ENCODE measurements at regions not wholly inside any gene's neighbourhood (a gene's known extent, or its start where the extent isn't known, plus 50 kb on each side); places are given as distances from the start of the nearest gene placed in this dataset.

GRCh38 chr13:40495621-40496001 is 170.8 kb downstream of the FOXO1 start:
- no peak overlapping the region for H3K4me3 Mint-ChIP-seq (ENCODE audit: unreplicated experiment)
- peaks cover 2% of the 10 kb centered on the region for H3K27me3 Mint-ChIP-seq (ENCODE audit: unreplicated experiment)
- no peaks in the 10 kb centered on the region for H3K9me3 Mint-ChIP-seq (ENCODE audit: unreplicated experiment)
- no peak for TF ChIP-seq CTCF (IDR thresholded peaks at IDR 0.05; ENCODE audit: partially characterized antibody, unreplicated experiment)
- H3K36me3 Mint-ChIP-seq (ENCODE audit: unreplicated experiment), result no peaks in the 10 kb centered on the region
- peaks cover 6% of the 10 kb centered on the region for H3K4me1 Mint-ChIP-seq (ENCODE audit: low read depth, unreplicated experiment)
- DNase-seq, result no peak
- no peak overlapping the region for H3K27ac Mint-ChIP-seq (ENCODE audit: unreplicated experiment)

GRCh38 chr13:40496035-40496810 is 170.2 kb downstream of the FOXO1 start:
- no peaks in the 10 kb centered on the region for H3K36me3 Mint-ChIP-seq (ENCODE audit: unreplicated experiment)
- H3K27ac Mint-ChIP-seq (ENCODE audit: unreplicated experiment), result no peak overlapping the region
- DNase-seq, result no peak
- TF ChIP-seq CTCF (IDR thresholded peaks at IDR 0.05; ENCODE audit: partially characterized antibody, unreplicated experiment), result no peak
- H3K4me1 Mint-ChIP-seq (ENCODE audit: low read depth, unreplicated experiment), result peaks cover 5% of the 10 kb centered on the region
- H3K4me3 Mint-ChIP-seq (ENCODE audit: unreplicated experiment), result no peak overlapping the region
- H3K9me3 Mint-ChIP-seq (ENCODE audit: unreplicated experiment), result no peaks in the 10 kb centered on the region
- H3K27me3 Mint-ChIP-seq (ENCODE audit: unreplicated experiment), result peaks cover 2% of the 10 kb centered on the region

GRCh38 chr13:40498461-40498860 is 168.0 kb downstream of the FOXO1 start:
- H3K36me3 Mint-ChIP-seq (ENCODE audit: unreplicated experiment), result no peaks in the 10 kb centered on the region
- peaks cover 2% of the 10 kb centered on the region for H3K27me3 Mint-ChIP-seq (ENCODE audit: unreplicated experiment)
- H3K4me3 Mint-ChIP-seq (ENCODE audit: unreplicated experiment), result no peak overlapping the region
- no peaks in the 10 kb centered on the region for H3K9me3 Mint-ChIP-seq (ENCODE audit: unreplicated experiment)
- TF ChIP-seq CTCF (IDR thresholded peaks at IDR 0.05; ENCODE audit: partially characterized antibody, unreplicated experiment), result no peak
- H3K27ac Mint-ChIP-seq (ENCODE audit: unreplicated experiment), result no peak overlapping the region
- no peak for DNase-seq
- H3K4me1 Mint-ChIP-seq (ENCODE audit: low read depth, unreplicated experiment), result peaks cover 2% of the 10 kb centered on the region

DNA sequence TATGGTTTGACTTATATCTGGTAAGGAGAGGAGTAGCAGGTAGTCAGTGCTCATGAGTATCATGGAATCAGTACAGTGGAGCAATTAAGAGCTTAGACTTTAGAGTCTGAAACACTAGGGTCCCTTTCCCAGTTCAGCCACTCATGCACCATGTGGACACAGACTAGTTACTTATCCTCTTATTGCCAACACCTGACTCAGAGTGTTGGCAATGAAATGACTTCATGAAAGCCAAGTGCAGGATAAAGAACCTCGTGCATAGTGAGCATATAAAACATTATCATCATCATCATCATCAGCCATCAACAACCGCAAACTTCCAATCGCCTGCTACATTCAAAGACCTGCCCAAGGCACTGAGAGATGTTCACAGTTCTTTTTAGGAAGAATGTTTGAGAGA is 164.2 kb downstream of the FOXO1 start:
- peaks cover 8% of the 10 kb centered on the region for H3K27me3 Mint-ChIP-seq (ENCODE audit: unreplicated experiment)
- no peak overlapping the region for H3K4me3 Mint-ChIP-seq (ENCODE audit: unreplicated experiment)
- H3K4me1 Mint-ChIP-seq (ENCODE audit: low read depth, unreplicated experiment), result no peaks in the 10 kb centered on the region
- peaks cover 4% of the 10 kb centered on the region for H3K9me3 Mint-ChIP-seq (ENCODE audit: unreplicated experiment)
- H3K36me3 Mint-ChIP-seq (ENCODE audit: unreplicated experiment), result no peaks in the 10 kb centered on the region
- no peak for DNase-seq
- no peak overlapping the region for H3K27ac Mint-ChIP-seq (ENCODE audit: unreplicated experiment)
- no peak for TF ChIP-seq CTCF (IDR thresholded peaks at IDR 0.05; ENCODE audit: partially characterized antibody, unreplicated experiment)

GRCh38 chr13:40503011-40503410 is 163.4 kb downstream of the FOXO1 start:
- no peaks in the 10 kb centered on the region for H3K4me1 Mint-ChIP-seq (ENCODE audit: low read depth, unreplicated experiment)
- peaks cover 8% of the 10 kb centered on the region for H3K27me3 Mint-ChIP-seq (ENCODE audit: unreplicated experiment)
- no peak overlapping the region for H3K4me3 Mint-ChIP-seq (ENCODE audit: unreplicated experiment)
- TF ChIP-seq CTCF (IDR thresholded peaks at IDR 0.05; ENCODE audit: partially characterized antibody, unreplicated experiment), result no peak
- DNase-seq, result no peak
- H3K27ac Mint-ChIP-seq (ENCODE audit: unreplicated experiment), result no peak overlapping the region
- no peaks in the 10 kb centered on the region for H3K36me3 Mint-ChIP-seq (ENCODE audit: unreplicated experiment)
- peaks cover 4% of the 10 kb centered on the region for H3K9me3 Mint-ChIP-seq (ENCODE audit: unreplicated experiment)

Data from glutamatergic neuron (in vitro differentiated cells).